ENCODE measurements at regions not wholly inside any gene's neighbourhood (a gene's known extent, or its start where the extent isn't known, plus 50 kb on each side); places are given as distances from the start of the nearest gene placed in this dataset.

DNA sequence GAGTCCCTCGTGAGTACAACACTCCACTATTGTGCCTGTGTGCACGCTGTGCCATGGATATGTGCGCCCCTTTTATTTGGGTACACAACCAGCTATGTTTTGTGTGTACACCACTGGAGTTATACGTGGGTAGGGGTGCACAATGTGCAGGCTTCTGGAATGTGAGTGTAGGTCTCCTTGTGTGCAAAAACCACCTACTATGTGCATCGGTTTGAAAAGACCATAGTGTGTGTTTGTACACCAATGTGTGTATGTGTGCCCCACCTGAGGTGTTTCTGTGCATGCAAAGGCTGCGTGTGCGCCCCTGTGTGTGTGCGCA, 86.4 kb upstream of the ALDH1L1 start:
- DNase-seq (ENCODE audit: low spot score): no peak

DNA sequence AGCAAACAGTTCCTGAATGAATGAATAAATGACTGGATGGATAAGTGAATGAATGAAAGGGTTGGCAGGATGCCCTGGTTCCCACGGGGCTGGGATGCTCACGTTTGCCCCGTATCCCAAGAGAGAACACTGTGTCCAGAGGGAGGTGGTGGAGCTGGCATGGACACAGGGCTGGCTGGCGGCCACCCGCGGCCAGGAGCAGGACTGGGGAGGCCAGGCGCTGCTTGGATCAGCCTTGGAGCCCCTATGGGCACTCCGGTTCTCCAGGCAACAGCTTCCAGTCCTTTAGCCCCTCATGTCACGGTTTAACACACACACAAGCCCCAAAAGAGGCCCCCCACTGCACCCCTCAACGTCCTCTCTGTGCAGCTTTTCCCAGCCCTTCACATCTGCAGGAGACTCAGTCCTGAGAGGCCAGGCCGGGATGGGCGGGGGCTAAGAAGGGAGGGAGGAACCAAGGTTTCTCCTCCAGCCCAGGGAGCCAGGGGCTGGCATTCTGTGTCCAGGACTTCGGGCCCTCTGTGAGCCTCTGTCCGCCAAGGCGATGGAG, 86.0 kb upstream of the ALDH1L1 start:
- peak; percentile 54 for DNase-seq (ENCODE audit: low spot score)

DNA sequence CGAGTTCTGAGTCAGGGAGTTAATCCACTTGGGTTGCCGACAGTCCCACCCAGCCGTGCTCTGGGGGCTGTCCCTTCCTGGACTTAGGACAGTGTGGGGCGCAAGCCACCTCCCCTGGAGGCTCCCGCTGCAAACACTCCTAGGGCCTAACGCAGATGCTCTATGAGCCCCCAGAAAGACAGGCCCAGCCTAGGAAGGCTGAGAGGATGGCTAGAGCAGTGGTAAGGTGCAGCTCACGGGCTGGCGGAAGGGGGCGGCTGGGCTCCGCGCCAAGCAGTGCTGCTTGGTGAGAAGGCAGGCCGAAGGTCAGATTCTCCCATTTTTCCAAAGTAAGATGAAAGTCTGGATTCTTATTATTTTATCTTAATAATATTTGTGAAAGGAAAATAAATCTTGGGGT, 84.6 kb upstream of the ALDH1L1 start:
- DNase-seq (ENCODE audit: low spot score): no peak

DNA sequence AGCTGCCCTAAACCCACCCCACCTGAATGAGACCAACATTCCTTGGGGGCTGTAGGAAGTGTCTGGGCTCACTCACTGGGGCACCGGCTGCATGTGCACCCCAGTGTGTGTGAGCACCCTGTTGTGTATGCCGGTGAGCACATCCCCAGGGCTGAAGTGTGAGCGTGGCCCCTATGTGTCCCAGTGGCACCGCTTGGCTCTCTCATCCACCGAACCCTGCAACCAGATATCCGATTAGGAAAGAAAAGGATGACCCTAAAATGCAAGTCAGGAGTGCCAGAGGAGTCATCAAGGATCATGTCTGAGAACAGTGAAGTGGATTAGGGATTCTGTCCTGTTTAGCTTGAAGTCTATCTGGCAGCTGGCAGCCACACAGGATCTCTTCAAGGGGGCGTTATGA, 84.0 kb upstream of the ALDH1L1 start:
- DNase-seq (ENCODE audit: low spot score): no peak

DNA sequence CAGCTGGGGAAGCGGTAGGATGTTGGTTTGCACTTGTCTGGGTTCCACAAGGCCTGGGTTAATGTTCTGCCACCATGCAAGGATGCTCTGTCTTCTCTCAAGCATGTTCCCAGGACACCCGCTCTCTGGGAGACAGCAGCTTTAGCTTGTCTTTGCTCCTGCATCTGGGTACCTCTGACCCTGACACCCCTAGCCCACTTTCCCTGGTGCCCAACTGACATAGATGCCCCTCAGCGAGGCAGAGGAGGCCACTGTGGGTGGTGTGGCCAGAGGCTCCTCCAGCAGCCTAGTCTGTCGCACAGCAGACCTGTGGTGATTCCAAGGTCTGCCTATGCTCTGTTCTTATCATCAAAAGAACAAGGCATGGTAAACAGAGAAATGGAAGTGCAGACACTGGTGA, 83.6 kb upstream of the ALDH1L1 start:
- no peak for DNase-seq (ENCODE audit: low spot score)

DNA sequence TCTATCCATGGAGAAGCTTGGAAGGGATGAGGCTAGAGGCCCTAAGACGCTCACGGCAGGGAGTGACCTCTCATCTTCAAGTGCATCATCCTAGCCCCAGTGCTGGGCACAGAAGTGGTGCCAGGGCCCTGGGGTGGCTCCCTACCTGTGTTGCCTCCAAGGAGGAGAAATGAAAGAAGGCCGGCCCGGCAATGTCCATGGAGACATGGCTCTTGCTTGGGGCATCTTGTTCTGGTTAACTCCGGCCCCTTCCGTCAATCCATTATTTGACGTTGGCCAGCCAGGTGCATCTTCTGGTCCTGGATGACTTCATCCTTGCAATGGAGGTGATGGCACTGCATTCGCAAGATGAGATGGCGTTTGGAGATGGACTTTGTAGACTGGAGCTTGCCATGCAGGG, 83.2 kb upstream of the ALDH1L1 start:
- DNase-seq (ENCODE audit: low spot score): no peak

DNA sequence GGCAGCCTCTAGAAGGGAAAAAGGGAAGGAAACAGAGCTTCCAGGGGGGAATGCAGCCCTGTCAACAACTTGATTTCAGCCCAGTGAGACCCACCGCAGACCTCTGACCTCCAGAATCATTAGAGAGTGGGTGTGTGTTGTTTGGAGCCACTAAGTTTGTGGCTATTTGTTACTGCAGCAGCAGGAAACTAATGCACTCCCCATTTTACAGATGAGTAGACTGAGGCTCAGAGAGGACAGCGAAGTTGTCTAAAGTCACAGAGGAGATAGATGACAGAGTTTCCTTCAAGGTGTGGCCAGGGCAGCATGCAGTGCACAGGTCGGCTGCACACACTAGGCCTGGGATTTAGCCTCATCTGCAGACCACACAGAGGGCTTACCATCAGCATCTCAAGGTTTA, 81.8 kb upstream of the ALDH1L1 start:
- DNase-seq (ENCODE audit: low spot score): no peak

DNA sequence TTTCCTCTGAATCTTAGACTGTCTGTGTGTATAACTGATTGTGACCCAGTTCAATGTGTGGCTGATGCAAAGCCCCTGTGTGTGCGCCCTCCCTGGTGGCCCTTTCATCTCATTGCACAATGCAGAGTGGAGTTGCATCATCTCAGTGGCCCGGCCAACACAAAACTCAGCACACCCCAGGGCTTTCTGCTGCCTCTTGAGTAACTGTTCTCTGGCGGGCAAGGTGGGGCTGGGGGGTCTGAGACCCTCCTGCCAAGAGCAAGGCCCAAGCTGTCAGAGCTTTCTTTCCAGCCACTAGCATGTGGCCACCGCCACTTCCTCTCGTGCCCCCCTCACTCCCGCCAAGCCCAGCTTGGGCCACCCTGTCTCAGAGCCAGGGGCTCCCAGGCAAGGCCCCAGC, 80.7 kb upstream of the ALDH1L1 start:
- no peak for DNase-seq (ENCODE audit: low spot score)

DNA sequence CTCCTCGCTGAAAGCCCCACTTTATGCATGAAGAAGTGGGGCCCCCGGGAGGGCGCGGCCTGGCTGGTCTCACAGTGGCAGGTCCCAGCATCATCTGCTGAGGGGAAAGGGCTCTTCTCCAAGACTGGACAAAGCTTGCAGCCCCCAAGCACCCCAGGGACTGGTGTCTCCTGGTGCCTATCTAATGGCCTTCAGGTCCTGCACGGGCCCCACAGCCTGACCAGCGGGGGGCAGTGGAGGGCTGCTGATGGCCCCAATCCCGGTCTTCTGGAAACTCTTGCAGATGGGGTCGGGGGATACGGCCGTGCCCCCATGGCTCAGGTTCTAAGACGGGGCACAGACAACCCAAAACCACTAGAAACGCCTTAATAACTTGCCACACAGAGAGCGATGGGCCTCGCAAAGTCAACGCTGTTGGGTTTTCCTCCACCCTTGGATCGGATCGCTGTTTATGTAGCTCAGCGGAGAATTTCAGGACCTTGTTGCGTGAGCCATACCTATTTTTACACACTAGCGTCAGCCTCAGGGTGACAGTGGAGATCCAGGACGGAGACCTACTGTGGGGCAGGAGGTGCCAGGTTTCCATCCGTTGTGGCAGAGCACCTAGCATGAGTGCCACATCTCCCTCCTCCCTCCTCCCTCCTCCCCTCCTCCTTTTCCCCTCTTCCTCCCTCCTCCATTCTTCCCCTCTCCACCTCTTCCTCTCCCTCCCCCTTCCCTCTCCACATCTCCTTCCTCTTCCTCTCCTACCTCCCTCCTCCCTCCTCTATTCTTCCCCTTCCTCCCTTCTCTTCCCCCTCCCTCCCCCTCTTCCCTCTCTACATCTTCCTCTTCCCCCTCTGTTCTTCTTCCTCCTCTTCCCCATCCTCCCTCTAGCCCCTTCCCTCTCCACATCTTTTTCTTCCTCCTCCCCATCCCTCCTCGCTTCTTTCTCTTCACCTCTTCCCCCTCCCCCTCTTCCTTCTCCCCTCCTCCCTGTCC, 79.3 kb upstream of the ALDH1L1 start:
- peak; percentile 63 for DNase-seq (ENCODE audit: low spot score)

DNA sequence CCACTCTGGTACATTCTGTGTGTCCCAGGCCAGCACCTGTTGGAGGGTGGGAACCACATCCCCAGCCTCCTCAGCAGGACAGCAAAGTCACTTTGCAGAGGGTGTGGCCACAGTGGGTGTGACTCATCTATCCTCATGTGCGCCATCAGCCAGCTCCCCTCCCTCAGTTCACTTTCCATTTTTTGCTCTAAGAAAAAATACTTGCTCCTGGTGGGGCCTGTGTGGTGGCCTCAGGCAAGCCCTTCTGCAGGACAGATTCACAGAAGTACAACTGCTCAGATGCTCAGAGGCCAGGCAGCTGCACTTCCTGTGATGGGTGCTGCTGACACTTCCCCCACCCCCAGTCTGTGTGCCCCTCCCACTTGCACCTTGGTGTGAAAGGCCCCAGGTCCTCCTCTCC, 78.3 kb upstream of the ALDH1L1 start:
- DNase-seq (ENCODE audit: low spot score): no peak

DNA sequence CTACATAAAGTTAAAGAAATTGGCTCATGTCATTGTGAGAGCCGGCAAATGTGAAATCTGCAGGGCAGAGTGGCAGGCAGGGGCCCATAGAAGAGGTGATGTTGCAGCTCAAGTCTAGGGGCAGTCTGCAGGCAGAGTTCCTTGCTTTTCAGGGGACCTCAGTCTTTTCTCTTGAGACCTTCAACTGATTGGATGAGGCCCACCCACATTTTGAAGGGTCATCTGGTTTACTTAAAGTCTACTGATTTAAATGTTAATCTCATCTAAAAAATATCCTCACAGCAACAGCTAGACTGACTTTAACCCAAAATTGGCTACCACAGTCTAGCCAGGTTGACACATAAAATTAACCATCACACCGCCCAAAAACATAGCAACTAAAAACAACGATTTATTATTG, 77.6 kb upstream of the ALDH1L1 start:
- DNase-seq (ENCODE audit: low spot score): no peak

DNA sequence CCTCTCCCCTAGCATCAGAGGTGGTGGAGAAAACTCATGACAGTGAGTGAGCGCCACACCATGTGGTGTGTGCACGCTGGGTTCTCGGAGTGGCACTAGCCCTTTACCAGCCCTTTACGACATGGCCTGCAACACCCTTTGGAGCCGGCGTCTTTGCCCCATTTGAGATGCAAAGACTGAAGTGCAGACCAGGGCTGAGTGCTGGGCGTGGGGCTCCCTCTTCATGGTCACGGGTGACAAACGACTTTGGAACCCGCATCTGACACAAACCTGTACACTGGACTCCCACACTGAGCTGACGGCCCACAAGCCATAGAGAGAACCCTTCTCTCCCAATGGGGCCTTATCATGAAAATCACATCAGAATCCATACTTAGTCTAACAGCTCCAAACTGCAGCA, 76.8 kb upstream of the ALDH1L1 start:
- no peak for DNase-seq (ENCODE audit: low spot score)

DNA sequence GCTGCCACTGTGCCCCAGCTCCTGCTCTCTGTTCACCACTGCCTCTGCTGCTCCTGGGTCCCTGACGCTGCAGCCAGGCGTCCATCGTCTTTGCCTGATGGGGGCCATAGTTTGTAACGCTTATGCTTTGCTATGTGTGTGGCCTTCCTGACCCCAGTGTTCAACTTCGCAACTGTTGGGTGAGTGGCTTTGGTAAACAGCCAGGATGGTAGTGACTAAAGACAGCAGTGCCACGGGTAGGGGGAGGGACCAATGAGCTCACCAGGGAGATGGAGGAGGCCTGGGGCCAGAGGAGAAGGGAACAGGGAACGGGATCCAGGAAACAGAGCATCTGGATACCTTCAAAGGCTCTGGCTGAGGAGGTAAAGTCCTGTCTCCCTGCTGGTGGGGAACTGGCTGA, 75.9 kb upstream of the ALDH1L1 start:
- no peak for DNase-seq (ENCODE audit: low spot score)

DNA sequence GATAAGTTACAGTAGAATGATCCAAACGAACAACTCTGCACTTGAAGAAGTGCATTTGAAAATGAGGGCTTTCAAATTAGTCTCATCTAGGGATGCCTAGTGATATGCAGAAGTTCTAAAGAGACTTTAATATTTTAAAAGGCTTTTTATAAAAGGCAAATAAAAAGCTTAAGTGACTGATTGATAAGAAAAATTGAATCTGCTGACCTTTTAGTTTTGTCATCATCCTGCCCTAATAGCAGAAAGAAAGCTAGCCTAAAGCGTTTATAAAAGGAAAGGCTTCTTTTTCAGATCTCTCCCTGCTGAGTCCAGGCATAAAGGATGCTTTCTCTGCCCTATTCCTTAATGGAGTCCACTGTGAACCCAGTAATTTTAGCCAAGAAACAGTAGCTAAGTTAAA, 72.7 kb upstream of the ALDH1L1 start:
- DNase-seq (ENCODE audit: low spot score): no peak

DNA sequence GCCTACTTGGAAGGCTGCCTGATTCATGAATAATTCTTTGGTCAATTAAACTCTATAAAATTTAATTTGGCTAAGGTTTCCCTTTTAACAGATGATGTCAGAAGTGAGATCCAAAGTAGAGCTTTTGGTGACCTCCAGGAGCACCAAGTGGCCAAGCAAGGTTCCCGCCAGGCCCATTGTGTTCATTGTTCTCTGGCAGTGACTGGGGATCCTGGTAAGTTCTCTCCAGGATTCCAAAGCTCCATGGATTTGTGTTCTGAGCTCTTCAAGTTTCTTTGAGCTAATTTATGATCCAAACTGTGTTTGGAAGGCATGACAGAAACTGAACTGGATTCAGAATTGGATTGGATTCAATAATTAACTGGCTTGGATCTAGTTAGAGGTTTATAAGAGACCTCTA, 72.0 kb upstream of the ALDH1L1 start:
- no peak for DNase-seq (ENCODE audit: low spot score)

DNA sequence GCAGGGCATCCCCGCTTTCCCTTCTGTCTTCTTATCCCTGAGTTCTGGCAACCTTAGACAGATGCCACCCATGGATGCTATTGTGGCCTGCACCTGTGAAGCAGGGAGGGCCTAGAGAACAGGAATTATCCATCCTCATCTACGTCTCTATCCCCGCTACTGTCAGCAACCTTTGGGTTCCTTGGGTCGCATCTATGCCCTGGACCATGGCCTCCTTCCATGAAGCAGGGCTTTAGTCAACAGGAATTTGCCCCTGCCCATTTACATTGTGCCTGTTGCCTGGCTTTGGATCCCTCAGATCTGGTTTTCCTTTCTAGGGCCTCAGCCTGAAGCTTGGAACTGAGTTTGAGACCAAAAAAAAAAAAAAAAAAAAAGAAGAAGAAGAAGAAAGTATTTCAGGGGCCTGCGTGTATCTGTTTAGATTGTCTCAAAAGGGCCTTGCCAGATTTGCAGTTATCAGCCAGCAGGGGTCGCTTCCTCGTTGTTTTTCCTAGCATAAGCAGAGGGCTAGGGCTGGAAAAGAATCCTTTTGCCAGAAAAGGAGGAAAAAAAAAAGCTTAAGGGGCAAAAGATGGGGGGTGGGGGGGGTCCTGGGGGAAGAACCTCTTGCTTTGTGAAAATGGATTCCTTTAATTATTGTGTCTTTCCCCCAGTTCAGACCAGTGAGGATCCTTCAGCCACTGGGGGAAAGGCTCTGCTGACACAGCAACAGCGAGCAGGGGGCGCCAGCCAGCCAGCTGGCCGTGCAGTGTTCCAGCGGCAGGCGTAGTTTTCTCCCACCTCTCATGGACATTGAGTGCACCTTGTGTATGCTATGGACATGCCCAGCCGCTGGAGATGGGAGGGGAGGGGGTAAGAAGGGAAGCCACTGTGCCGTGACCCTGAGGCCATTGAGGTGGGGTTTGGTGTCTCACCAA, 65.7 kb upstream of the ALDH1L1 start:
- peak; percentile 78 for DNase-seq (ENCODE audit: low spot score)
